ENCODE measurements at regions not wholly inside any gene's neighbourhood (a gene's known extent, or its start where the extent isn't known, plus 50 kb on each side); places are given as distances from the start of the nearest gene placed in this dataset.

GRCh38 chr7:156153590-156153989 lies 341.3 kb upstream of the SHH start:
- no peak for TF ChIP-seq GATA2 (IDR thresholded peaks at IDR 0.05; ENCODE audit: low read depth, low read length)
- no peak for TF ChIP-seq GATA3 (IDR thresholded peaks at IDR 0.05; ENCODE audit: low read depth, low read length)

Data from SH-SY5Y (cell line).